Brain microvascular endothelial cell (primary cell): ENCODE measurements at regions not wholly inside any gene's neighbourhood (a gene's known extent, or its start where the extent isn't known, plus 50 kb on each side); places are given as distances from the start of the nearest gene placed in this dataset.

ENCODE experiments used
- DNase-seq: peaks from one replicate; pipeline ENCODE4 v3.0.0-alpha.2; 2020
- H3K27ac ChIP-seq: fragments of 250-450 bp; sonication (Bioruptor Pico); 2 replicates; pipeline ENCODE4 v1.5.1; 2020; ENCODE audit warnings: mild to moderate bottlenecking, moderate library complexity
- H3K27me3 ChIP-seq: fragments of 250-450 bp; sonication (Bioruptor Pico); replicated peaks from 2 replicates; pipeline ENCODE4 v1.5.1; 2020; ENCODE audit warnings: mild to moderate bottlenecking
- H3K36me3 ChIP-seq: fragments of 250-450 bp; sonication (Bioruptor Pico); replicated peaks from 2 replicates; pipeline ENCODE4 v1.5.1; 2020; ENCODE audit warnings: mild to moderate bottlenecking
- H3K4me3 ChIP-seq: 2 replicates; pipeline ENCODE4 v1.5.1; 2011; ENCODE audit warnings: low read depth, mild to moderate bottlenecking, control low read depth, low read length, moderate library complexity
- in situ Hi-C: cut with HindIII; loops from 2 replicates; pipeline ENCODE4 v1.10.0; 2017; ENCODE audit warnings: low sequenced_read_pairs, low pct_ligation_motif_present
- TF ChIP-seq, protein P1 (sequence below): IDR thresholded peaks from 2 replicates; pipeline ENCODE4 v1.5.1; 2011; ENCODE audit warnings: low read depth, mild to moderate bottlenecking, moderate library complexity, low read length, control low read depth, inconsistent platforms; ENCODE audit errors: missing control alignments

DNA sequence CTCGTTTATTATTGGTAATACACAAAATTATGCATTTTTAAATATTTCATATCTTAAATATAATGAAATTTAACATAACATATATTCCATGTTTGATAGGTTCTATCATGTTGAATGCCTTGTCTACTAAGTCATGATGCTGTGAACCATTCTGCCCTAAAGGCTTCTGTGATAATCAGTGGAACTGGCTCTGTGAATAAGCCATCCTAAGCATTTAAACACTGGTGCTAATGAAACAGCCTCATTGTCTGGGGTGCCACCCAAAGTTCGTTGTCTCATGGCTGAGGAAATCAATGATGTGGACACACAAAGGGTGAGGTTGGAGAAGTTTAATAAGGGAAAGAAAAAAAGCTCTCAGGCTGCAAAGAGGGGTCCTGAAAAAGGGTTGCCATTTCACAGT is 264.7 kb upstream of the ZRANB2 start:
- no peaks in the 10 kb centered on the region for H3K36me3 ChIP-seq
- DNase-seq = no peak
- no peak overlapping the region for H3K4me3 ChIP-seq
- in situ Hi-C loops = no loop called here
- H3K27ac ChIP-seq = no peak overlapping the region
- no peaks in the 10 kb centered on the region for H3K27me3 ChIP-seq
- TF ChIP-seq, protein P1, sequence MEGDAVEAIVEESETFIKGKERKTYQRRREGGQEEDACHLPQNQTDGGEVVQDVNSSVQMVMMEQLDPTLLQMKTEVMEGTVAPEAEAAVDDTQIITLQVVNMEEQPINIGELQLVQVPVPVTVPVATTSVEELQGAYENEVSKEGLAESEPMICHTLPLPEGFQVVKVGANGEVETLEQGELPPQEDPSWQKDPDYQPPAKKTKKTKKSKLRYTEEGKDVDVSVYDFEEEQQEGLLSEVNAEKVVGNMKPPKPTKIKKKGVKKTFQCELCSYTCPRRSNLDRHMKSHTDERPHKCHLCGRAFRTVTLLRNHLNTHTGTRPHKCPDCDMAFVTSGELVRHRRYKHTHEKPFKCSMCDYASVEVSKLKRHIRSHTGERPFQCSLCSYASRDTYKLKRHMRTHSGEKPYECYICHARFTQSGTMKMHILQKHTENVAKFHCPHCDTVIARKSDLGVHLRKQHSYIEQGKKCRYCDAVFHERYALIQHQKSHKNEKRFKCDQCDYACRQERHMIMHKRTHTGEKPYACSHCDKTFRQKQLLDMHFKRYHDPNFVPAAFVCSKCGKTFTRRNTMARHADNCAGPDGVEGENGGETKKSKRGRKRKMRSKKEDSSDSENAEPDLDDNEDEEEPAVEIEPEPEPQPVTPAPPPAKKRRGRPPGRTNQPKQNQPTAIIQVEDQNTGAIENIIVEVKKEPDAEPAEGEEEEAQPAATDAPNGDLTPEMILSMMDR = no peak

DNA sequence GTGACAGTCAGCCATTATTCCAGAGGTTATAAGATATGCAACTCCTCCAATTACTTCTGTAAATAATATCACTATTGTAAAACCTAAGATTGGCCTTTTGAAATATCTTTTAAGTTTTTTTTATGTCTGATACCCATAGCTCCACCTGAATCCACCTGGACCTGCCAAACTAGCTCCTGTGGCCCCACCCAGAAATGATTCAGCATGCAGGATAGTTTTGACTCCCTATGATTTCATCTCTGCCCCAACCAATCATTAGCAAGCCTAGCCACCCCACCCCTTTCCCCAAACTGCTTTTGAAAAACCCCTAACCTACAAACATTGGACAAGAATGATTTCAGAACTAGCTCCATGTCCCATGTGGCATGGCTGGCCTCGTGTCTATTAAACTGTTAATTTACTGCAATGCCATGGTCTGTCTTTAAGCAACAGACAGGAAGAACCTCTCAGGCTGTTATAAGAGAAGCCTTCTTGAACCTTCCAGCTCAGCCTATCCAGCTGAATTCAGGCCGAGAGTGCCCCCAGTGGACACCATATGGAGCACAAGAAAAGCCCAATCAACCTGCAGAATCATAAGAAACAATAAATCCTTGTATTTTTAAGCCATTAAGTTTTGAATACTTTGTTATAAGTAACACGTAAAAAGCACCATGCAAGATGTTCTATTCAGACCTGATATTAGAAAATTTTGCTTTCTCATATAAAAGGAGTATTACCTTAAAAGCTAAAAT is 263.0 kb upstream of the ZRANB2 start:
- Histone ChIP-seq H3K36me3 (no peaks in the 10 kb centered on the region), H3K4me3 (no peak overlapping the region), H3K27me3 (no peaks in the 10 kb centered on the region), H3K27ac (no peak overlapping the region)
- DNase-seq = no peak
- in situ Hi-C loops = no loop called here
- TF ChIP-seq, protein P1 = peak; percentile 21

DNA sequence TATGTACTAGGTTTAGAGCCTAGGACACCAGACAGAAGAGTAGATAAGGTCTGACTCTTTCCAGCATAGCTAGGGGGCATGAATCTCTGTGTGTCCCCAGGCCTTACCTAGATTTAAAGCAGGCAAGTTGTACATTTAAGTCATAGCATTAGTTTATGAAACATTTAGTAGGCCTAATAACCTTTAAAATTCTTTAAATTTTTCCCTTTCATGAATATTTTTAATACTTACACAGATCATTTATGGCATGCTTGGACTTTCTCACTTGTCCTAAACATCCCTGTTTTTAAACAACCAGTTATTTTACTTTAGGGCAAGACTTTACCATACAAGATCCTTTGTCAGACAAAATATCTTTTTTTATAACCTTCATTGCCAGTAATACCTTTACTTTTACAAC is 258.4 kb upstream of the ZRANB2 start:
- Histone ChIP-seq H3K4me3 (no peak overlapping the region), H3K36me3 (no peaks in the 10 kb centered on the region), H3K27ac (no peak overlapping the region), H3K27me3 (no peaks in the 10 kb centered on the region)
- TF ChIP-seq, protein P1 = no peak
- in situ Hi-C loops = no loop called here
- DNase-seq = no peak

- no peak for DNase-seq
- Histone ChIP-seq H3K27me3 (no peaks in the 10 kb centered on the region), H3K36me3 (no peaks in the 10 kb centered on the region), H3K4me3 (no peak overlapping the region), H3K27ac (no peak overlapping the region)
- TF ChIP-seq, protein P1 = no peak
- in situ Hi-C loops = no loop called here
Measured at GRCh38 chr1:71330991-71331390, 250.2 kb upstream of the ZRANB2 start.

GRCh38 chr1:71324671-71325267 is 243.9 kb upstream of the ZRANB2 start:
- Histone ChIP-seq H3K4me3 (no peak overlapping the region), H3K27ac (no peak overlapping the region), H3K36me3 (no peaks in the 10 kb centered on the region), H3K27me3 (no peaks in the 10 kb centered on the region)
- no peak for DNase-seq
- TF ChIP-seq, protein P1 = no peak
- in situ Hi-C loops = no loop called here

- in situ Hi-C loops = no loop called here
- Histone ChIP-seq H3K27me3 (no peaks in the 10 kb centered on the region), H3K36me3 (no peaks in the 10 kb centered on the region), H3K27ac (no peak overlapping the region), H3K4me3 (no peak overlapping the region)
- TF ChIP-seq, protein P1 = no peak
- DNase-seq = no peak
Measured at GRCh38 chr1:71312545-71312944, 231.7 kb upstream of the ZRANB2 start.
